GM12878 (cell line): ENCODE measurements at regions not wholly inside any gene's neighbourhood (a gene's known extent, or its start where the extent isn't known, plus 50 kb on each side); places are given as distances from the start of the nearest gene placed in this dataset.

Experiments
- ATAC-seq: fragments of 200-7000 bp; cut with Tn5 transposase; 3 replicates; pipeline ENCODE4 v1.9.1; 2020; ENCODE audit warnings: mild to moderate bottlenecking, moderate library complexity
- BruUV-seq: library from RNA; stranded (reverse); fragments of 400-500 nt; replicated peaks from 2 replicates; lab custom pipeline; 2021; lab: Mats Ljungman, UMichigan
- CTCF ChIA-PET: fragments of 300-600 bp; sonication (Branson Sonifier 250); formaldehyde crosslinking; extraction: SDS; loops from one replicate; lab custom pipeline; 2021; ENCODE audit warnings: inconsistent platforms; lab: Yijun Ruan, JAX
- POLR2A ChIA-PET: fragments of 350-600 bp; formaldehyde crosslinking; extraction: SDS; loops from one replicate; lab custom pipeline; 2021; ENCODE audit warnings: inconsistent platforms; lab: Charles Lee
- RAD21 ChIA-PET: fragments of 300-600 bp; sonication (Branson Sonifier 250); formaldehyde crosslinking; loops from one replicate; lab custom pipeline; 2023; ENCODE audit warnings: antibody characterized with exemption; ENCODE audit not compliant: unreplicated experiment; lab: Charles Lee
- SMC1A ChIA-PET: fragments of 300-600 bp; sonication (Branson Sonifier 250); formaldehyde crosslinking; loops from one replicate; lab custom pipeline; 2023; ENCODE audit not compliant: unreplicated experiment, uncharacterized antibody; lab: Charles Lee
- DNase-seq: peaks from one replicate; pipeline ENCODE4 v3.0.0-alpha.2; 2011; ENCODE audit warnings: low read depth, low spot score
- FAIRE-seq: peaks from 3 replicates; lab custom pipeline; 2011; peaks lifted over from hg19 to GRCh38; lab: Jason Lieb, UNC
- H2AFZ ChIP-seq: 2 replicates; pipeline ENCODE4 v1.6.0; 2011; ENCODE audit warnings: low read depth, low read length, control low read depth; ENCODE audit not compliant: control insufficient read depth
- H3K27ac ChIP-seq: 2 replicates; pipeline ENCODE4 v1.5.1; 2011; ENCODE audit warnings: control low read depth; ENCODE audit not compliant: control insufficient read depth, insufficient read depth
- H3K27me3 ChIP-seq, 2 experiments: replicated peaks in 1 of 2; 2 replicates each; pipeline versions ENCODE4 v1.6.0 to v1.6.1; 2011; ENCODE audit warnings: low read length in 1 of 2; ENCODE audit not compliant: control insufficient read depth in 2 of 2, insufficient read depth in 2 of 2
- H3K36me3 ChIP-seq, 2 experiments: 2 replicates each; pipeline ENCODE4 v1.5.1; 2011; ENCODE audit warnings: low read length in 1 of 2; ENCODE audit not compliant: control insufficient read depth in 2 of 2, insufficient read depth in 2 of 2
- H3K4me1 ChIP-seq: 2 replicates; pipeline ENCODE4 v1.6.1; 2011; ENCODE audit warnings: mild to moderate bottlenecking, low read length, moderate library complexity, mixed read lengths; ENCODE audit not compliant: control insufficient read depth, insufficient read depth
- H3K4me2 ChIP-seq: 2 replicates; pipeline ENCODE4 v1.6.0; 2011; ENCODE audit warnings: control low read depth; ENCODE audit not compliant: control insufficient read depth, insufficient read depth
- H3K4me3 ChIP-seq: fragments of 200-600 bp; sonication (generic); 2 replicates; pipeline ENCODE4 v1.5.1; 2016
- H3K79me2 ChIP-seq: 2 replicates; pipeline ENCODE4 v1.6.0; 2011; ENCODE audit warnings: low read length; ENCODE audit not compliant: control insufficient read depth, insufficient read depth
- H3K9ac ChIP-seq: 2 replicates; pipeline ENCODE4 v1.8.0; 2011; ENCODE audit warnings: low read length, control low read depth, mixed read lengths; ENCODE audit not compliant: control insufficient read depth, insufficient read depth
- H3K9me3 ChIP-seq: replicated peaks from 3 replicates; pipeline ENCODE4 v1.5.1; 2011; ENCODE audit warnings: mild to moderate bottlenecking, low read length; ENCODE audit not compliant: control insufficient read depth, insufficient read depth
- H4K20me1 ChIP-seq: 2 replicates; pipeline ENCODE4 v1.6.0; 2011; ENCODE audit not compliant: control insufficient read depth, insufficient read depth
- ATF7 ChIP-seq: fragments of 450-650 bp; IDR thresholded peaks from 2 replicates; pipeline ENCODE4 v1.6.1; 2016; ENCODE audit warnings: low read depth, mild to moderate bottlenecking
- BCL11A ChIP-seq: IDR thresholded peaks from 2 replicates; pipeline ENCODE4 v1.6.1; 2011; ENCODE audit warnings: low read depth, low read length
- BRCA1 ChIP-seq: IDR thresholded peaks from 2 replicates; pipeline ENCODE4 v1.6.1; 2011; ENCODE audit warnings: low read depth, low read length, improper control_type of control experiment
- CHD4 ChIP-seq: fragments of 200-600 bp; sonication (generic); IDR thresholded peaks from 2 replicates; pipeline ENCODE4 v1.6.1; 2016; ENCODE audit warnings: mild to moderate bottlenecking
- IKZF1 ChIP-seq: fragments of 450-650 bp; conservative IDR thresholded peaks from 2 replicates; pipeline ENCODE4 v1.6.1; 2017; ENCODE audit warnings: antibody characterized with exemption, mild to moderate bottlenecking
- MTA2 ChIP-seq: fragments of 450-650 bp; IDR thresholded peaks from 2 replicates; pipeline ENCODE4 v1.6.1; 2016; ENCODE audit warnings: low read depth, mild to moderate bottlenecking, moderate library complexity
- NFYA ChIP-seq: IDR thresholded peaks from 2 replicates; pipeline ENCODE4 v1.6.1; 2011; ENCODE audit warnings: low read depth, mild to moderate bottlenecking, low read length, improper control_type of control experiment, borderline replicate concordance
- PML ChIP-seq: IDR thresholded peaks from 2 replicates; pipeline ENCODE4 v1.6.1; 2012; ENCODE audit warnings: low read length, inconsistent platforms
- PRDM15 ChIP-seq: fragments of 450-650 bp; formaldehyde crosslinking; IDR thresholded peaks from 2 replicates; pipeline ENCODE4 v1.4.0; 2020; ENCODE audit warnings: mild to moderate bottlenecking, moderate library complexity
- RAD51 ChIP-seq: fragments of 450-650 bp; IDR thresholded peaks from 2 replicates; pipeline ENCODE4 v1.6.1; 2016; ENCODE audit warnings: moderate library complexity, mild to moderate bottlenecking, inconsistent platforms
- SIN3A ChIP-seq: IDR thresholded peaks from 2 replicates; pipeline ENCODE4 v1.6.1; 2012; ENCODE audit warnings: low read depth, low read length, improper control_type of control experiment
- SMAD1 ChIP-seq: fragments of 450-650 bp; IDR thresholded peaks from 2 replicates; pipeline ENCODE4 v1.6.1; 2018; ENCODE audit warnings: mild to moderate bottlenecking, low read depth; ENCODE audit not compliant: partially characterized antibody
- STAT1 ChIP-seq: fragments of 450-650 bp; conservative IDR thresholded peaks from 2 replicates; pipeline ENCODE4 v1.6.1; 2014; ENCODE audit warnings: antibody characterized with exemption, mild to moderate bottlenecking
- TCF12 ChIP-seq: IDR thresholded peaks from 2 replicates; pipeline ENCODE4 v1.6.1; 2011; ENCODE audit warnings: low read depth, mild to moderate bottlenecking, low read length
- ZNF274 ChIP-seq: IDR thresholded peaks from one replicate; pipeline ENCODE4 v1.8.0; 2011; ENCODE audit not compliant: insufficient read length, insufficient read depth
- ZSCAN29 ChIP-seq: fragments of 450-650 bp; IDR thresholded peaks from 2 replicates; pipeline ENCODE4 v1.6.1; 2017; ENCODE audit warnings: mild to moderate bottlenecking, moderate library complexity
- ZZZ3 ChIP-seq: IDR thresholded peaks from 2 replicates; pipeline ENCODE4 v1.6.1; 2011; ENCODE audit warnings: low read depth; ENCODE audit not compliant: control insufficient read depth, insufficient read length
- WGBS: methylation state at CpG from one replicate; pipeline ENCODE4 v1.1.6; 2016; ENCODE audit warnings: low lambda C conversion rate; ENCODE audit not compliant: insufficient replicate concordance, insufficient coverage; ENCODE audit errors: missing lambda C conversion rate; 5-methylcytosine and 5-hydroxymethylcytosine counted together
- in situ Hi-C: fragments of 300-500 bp; cut with MboI; formaldehyde crosslinking; loops from 9 replicates; pipeline ENCODE4 v1.14.3; 2018; ENCODE audit warnings: mixed read lengths
- intact Hi-C: fragments of 100-400 bp; cut with micrococcal nuclease; formaldehyde crosslinking; loops from one replicate; pipeline ENCODE4 v1.14.2; 2022; ENCODE audit not compliant: unreplicated experiment

DNA sequence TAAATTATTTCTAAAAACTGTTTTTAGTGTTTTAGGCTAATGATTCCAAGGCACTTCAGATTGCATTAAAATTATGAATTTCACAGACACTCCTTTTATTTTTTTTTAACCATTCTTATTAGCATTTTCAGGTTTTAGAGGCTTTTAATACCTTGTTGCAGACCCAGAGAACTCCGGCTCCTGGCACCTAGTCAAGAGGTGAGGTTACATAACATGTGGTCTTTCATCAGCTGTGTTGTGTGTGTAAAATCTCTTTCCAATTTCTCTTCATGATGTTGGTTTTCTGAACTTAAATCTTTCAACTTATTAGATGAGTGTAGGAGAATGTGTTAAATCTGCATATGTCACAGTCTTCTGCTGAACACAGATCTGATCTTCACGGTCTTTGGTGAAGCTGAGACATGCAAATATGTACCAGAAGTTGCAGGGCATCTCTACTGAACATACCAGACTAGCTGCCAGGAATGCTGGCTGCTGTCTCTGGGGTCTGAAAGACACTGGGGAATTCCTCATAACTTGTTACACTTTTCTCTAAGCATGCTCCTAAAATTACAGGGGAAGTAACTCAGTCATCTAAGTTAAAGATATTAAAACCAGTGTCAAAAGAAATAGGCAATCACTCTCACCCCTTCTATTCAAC, 1165.3 kb downstream of the EFNB2 start (continued):
- TF ChIP-seq SMAD1 (no peak), TCF12 (no peak), NFYA (no peak)

GRCh38 chr13:105368781-105369180, 1166.7 kb downstream of the EFNB2 start:
- FAIRE-seq (no peak), ATAC-seq (no peak), DNase-seq (no peak)
- no peaks in the 10 kb centered on the region for H3K9me3 ChIP-seq
- H3K4me2 ChIP-seq = no peak overlapping the region
- CTCF ChIA-PET = no interaction called here
- no TSS peak for BruUV-seq
- 12% methylated on average over 4 of the region's 4 CpGs for WGBS
- H3K27me3 ChIP-seq = no peaks in the 10 kb centered on the region
- intact Hi-C loops (no loop called here), in situ Hi-C loops (no loop called here)
- no peaks in the 10 kb centered on the region for H4K20me1 ChIP-seq
- H2AFZ ChIP-seq = no peak overlapping the region
- no peak overlapping the region for H3K4me3 ChIP-seq
- no peaks in the 10 kb centered on the region for H3K36me3 ChIP-seq
- SMC1A ChIA-PET = no interaction called here
- TF ChIP-seq ZNF274 = no peak
- no peak for TF ChIP-seq ZSCAN29
- no peak for TF ChIP-seq STAT1
- no peak for TF ChIP-seq ZZZ3
- no peak for TF ChIP-seq CHD4
- no peak for TF ChIP-seq SIN3A
- no peak for TF ChIP-seq BRCA1
- TF ChIP-seq PRDM15 (CRISPR knock-in tag) = no peak
- no peak for TF ChIP-seq BCL11A
- TF ChIP-seq IKZF1 = no peak
- no peak for TF ChIP-seq RAD51
- TF ChIP-seq SMAD1 = no peak
- no peak for TF ChIP-seq MTA2
- no peak for TF ChIP-seq PML
- no peak for TF ChIP-seq ATF7
- POLR2A ChIA-PET = no interaction called here
- no peak overlapping the region for H3K27ac ChIP-seq
- H3K4me1 ChIP-seq = no peaks in the 10 kb centered on the region
- H3K9ac ChIP-seq = no peak overlapping the region
- H3K79me2 ChIP-seq = no peaks in the 10 kb centered on the region
- RAD21 ChIA-PET = no interaction called here
